HG02642 (cell line): ENCODE measurements at regions not wholly inside any gene's neighbourhood (a gene's known extent, or its start where the extent isn't known, plus 50 kb on each side); places are given as distances from the start of the nearest gene placed in this dataset.
"Not testable (repeated sequence)": the region's sequence is repeated elsewhere in the genome, so short reads cannot be mapped to it uniquely, and the experiment has no call there.

ENCODE experiments used
- ATAC-seq: cut with Tn5 transposase; IDR thresholded peaks from one replicate; pipeline ENCODE4 v1.9.1; 2021; ENCODE audit warnings: mild to moderate bottlenecking; ENCODE audit not compliant: unreplicated experiment, poor library complexity

DNA sequence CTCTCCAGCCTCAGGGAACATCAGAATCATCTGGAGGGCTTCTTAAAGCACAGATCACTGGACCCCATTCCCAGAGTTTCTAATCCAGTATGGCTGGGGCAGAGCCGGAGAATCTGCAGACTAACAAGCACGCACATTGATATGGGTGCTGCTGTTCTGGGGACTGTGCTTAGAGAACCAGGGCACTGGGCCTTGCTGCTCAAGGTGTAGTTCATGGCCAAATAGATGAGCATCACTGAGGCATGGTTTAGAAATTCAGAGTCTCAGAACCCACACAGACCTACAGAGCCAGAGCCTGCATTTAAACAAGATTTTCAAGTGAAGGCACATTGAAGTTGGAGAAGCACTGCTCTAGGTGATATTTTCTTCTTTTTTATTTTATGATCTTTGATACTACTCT, 376.8 kb upstream of the PHF14 start:
- ATAC-seq, result no peak

DNA sequence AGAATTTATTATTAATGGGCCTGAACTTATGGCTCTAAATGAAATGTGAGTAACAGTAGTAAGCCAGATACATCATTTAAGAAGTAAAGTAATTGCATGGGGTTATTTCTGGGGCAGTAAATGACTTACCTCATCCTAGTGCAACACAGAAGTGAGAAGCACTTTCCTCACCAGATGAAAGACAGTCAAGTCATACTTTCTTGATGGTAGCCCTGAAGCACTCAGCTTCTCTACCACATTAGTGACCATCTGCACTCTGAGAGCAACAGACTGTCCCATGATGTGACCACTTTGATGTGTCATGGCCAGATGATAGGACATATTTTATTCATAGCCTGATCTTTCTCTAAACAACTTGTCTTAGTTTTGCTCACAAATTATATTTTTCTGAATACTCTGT, 369.5 kb upstream of the PHF14 start:
- no peak for ATAC-seq

DNA sequence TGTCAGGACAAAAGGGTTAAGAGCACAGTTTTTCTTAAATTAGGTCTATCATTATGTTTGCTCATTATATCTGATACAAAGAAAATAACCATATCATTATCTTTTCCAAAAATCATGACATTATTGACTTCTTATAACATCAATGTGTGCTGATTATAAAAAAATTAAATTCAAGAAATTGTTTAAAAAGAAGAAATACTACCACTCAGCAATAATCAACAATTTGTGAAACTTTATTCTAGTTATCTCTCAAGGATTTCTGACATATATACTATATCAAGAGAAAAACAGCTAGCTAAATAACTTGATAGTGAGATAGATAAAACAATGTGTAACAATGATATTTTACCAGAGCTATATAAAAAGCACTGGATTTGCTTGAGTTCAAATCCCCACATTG, 360.7 kb upstream of the PHF14 start:
- no peak for ATAC-seq

GRCh38 chr7:10618953-10619352, 354.7 kb upstream of the PHF14 start:
- ATAC-seq, result no peak

DNA sequence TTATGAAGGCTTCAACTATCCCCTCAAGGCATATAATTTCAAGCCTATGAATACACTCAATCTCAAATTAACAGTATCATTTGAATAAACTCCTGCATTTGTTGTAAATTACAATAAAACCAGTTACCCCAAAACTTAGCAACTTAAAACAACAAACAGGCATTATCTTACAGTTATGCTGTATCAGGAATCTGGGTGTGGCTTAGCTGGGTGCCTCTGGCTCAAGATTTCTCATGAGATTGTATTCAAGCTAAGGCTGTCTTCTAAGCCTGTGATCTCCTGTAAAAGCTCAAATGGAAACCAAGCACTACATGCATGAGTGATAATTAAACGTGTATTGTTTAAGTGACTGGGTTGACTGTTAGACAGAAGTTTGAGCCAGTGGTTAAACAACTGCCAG, 341.0 kb upstream of the PHF14 start:
- no peak for ATAC-seq

GRCh38 chr7:10634239-10634638, 339.4 kb upstream of the PHF14 start:
- ATAC-seq, result no peak

DNA sequence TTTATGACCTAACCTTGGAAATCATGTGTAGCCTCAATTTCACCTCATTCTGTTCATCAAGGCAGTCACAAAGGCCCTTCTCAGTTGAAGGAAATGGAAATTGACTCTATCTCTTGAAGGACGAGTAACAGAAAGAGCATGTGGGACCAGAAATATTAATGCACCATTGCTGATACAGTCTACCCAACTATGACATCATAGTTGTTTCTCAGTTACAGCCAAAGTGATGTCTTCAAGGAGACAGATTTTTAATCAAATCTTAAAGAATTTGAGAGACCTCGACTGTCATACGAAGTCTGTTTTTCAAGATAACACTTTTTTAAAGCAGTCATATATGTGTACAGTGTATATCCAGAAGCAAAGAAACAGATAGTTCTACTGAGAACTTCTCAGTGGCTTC, 335.7 kb upstream of the PHF14 start:
- ATAC-seq, result no peak

DNA sequence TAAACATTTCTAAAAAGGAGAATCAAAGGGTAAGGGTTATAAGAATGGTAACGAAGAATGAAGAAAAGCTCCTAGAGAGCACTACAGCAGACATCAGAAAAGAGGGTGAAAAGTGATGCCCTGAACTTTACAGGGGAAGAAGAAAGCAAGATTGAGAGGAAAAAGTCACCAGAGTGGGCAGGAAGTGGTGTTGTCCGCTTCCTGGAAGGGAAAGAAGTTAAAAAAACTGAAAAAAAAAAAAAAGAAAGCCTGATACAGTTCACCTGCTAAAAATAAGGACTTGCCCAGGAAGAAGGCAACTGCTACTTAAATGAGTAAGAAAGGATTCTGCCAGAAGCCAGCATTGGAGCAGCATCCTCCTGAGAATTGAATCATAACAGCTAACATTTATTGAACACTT, 330.1 kb upstream of the PHF14 start:
- no peak for ATAC-seq

- no peak for ATAC-seq
These were observed 328.8 kb upstream of the PHF14 start for GRCh38 chr7:10644849-10645248.

GRCh38 chr7:10646194-10646593, 327.5 kb upstream of the PHF14 start:
- ATAC-seq, result no peak

GRCh38 chr7:10648289-10648688, 325.4 kb upstream of the PHF14 start:
- no peak for ATAC-seq

- not testable (repeated sequence) for ATAC-seq
These were observed 324.6 kb upstream of the PHF14 start for GRCh38 chr7:10649120-10649519.

DNA sequence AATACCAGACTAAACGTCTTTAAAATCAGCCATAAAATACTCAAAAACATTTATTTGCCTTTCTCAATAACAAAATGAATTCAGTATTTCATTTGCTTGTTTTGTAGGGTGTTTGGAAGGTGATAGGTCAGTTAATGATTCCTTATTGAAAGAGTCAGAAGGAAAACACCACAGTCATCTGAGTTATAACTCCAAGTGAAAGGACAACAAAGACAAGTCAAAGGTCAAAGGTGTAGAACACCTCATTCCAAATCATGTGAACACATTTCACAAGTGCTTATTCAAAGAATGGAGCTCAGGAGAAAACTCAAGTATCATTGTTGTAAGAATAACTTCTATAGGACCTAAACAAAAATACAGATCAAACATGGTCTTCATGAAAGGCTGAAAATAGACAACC, 318.6 kb upstream of the PHF14 start:
- no peak for ATAC-seq

DNA sequence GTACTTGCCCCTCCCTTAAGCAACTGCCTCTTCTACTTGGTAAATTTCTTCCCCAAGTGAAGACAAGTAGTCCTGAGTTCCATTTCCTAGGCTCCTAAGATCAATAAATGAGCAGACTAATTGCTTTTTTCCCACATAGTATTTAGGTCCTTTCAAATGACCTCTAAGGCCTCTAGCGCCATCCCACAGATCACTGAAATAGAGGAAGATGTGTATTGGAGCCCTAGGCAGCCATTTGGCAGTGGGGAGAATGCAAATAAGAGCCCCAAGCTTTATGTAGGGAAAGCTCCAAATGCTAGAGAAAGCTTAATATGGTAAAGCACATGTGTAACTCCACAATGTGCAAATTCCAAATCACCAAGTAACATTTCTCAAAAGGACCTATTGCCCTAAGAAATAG, 316.5 kb upstream of the PHF14 start:
- no peak for ATAC-seq

DNA sequence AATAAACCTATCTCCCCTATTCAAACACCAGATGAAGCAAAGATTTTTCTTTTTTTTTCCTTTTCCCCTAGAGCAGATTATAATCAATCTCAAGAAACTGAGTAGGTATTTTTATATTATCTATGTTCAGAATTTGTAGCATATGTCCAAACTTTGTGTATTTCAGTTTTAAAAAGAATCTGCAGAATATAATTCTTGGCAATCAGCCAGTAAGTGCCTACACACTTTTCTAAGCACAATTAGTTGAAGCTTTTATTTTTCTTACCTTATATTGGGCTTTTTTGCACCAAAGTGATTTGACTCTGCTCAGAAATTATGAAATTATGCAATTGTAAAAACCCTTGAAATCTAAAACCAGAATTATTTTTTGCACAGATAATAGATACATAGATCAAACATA, 315.8 kb upstream of the PHF14 start:
- ATAC-seq, result no peak

GRCh38 chr7:10662491-10662890, 311.2 kb upstream of the PHF14 start:
- ATAC-seq, result no peak

DNA sequence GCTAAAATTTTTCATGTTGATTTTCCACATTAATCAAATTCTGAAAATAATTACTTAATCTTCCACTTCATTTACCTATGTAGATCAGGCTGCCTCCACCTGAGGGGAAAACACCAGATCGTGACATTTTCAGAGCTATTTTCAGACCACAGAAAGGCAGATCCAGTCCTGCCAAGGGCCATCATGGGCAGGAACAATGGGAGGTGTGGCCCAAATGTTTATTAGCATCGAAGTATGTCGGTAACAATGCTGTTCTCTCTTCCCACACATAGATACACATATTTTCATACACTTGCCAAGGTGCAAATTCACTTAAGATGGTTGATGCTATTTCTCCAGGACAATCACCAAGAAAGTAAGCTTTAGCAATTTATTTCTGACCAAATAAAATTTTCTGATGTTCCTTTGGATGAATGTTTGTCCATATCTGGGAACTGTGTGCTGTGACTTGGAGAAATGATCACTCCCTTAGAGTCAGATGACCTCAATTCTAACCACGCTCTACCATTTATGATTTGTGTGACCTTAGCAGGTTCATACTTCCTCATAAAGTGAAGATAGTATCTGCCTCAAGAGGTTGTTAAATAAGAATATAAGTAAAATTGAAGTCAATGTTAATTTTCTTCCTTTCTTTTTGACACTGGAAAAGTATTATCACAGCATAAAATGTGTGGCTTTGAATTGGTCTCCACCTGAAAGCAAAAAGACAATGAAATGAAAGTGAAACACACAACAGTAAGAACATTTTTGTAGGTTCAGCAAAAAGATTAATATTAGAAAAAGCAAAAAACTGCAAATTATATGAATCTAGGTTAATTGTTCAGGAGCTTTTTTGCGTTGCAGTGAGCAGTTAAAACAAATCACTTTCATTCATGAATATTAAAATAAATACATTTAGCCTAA, 310.4 kb upstream of the PHF14 start:
- no peak for ATAC-seq

- ATAC-seq, result no peak
These were observed 301.5 kb upstream of the PHF14 start for GRCh38 chr7:10672186-10672585.

DNA sequence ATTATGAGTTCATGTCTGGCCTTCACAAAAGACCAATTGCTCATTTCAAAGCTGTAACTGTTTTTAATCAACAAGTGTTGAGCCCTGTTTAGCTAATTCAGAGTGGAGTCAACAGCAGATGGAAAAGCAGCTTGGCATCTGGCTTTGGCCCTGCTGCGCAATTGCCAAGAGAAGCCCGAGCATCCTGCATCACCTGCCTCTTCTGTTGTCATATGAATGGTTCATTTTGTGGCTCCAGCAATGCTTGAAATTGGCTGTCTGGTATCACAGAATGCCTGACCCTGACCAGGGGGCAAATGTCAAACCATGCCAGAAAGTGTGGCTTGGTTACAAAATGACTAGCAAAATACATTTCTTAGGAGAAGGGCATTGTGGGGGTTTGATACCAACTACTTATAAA, 296.5 kb upstream of the PHF14 start:
- ATAC-seq, result no peak

GRCh38 chr7:10677668-10678232, 295.9 kb upstream of the PHF14 start:
- ATAC-seq, result no peak

GRCh38 chr7:10684606-10685005, 289.1 kb upstream of the PHF14 start:
- no peak for ATAC-seq

DNA sequence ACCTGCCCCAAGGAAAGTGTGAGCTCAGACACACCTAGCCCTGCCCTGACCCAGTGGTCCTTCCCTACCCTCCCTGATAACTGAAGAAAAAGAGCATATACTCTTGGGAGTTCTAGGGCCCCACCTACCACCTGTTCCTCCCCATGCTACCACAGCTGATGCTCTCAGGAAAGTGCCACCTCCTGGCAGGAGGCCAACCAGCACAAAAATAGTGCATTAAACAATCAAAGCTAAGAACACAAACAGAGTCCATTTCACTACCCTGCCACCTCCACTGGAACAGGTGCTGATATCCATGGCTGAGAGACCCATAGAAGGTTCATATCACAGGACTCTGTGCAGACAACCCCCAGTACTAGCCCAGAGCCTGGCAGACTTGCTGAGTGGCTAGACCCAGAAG, 288.6 kb upstream of the PHF14 start:
- no peak for ATAC-seq
